ENCODE measurements at regions not wholly inside any gene's neighbourhood (a gene's known extent, or its start where the extent isn't known, plus 50 kb on each side); places are given as distances from the start of the nearest gene placed in this dataset.
"Not testable (repeated sequence)": the region's sequence is repeated elsewhere in the genome, so short reads cannot be mapped to it uniquely, and the experiment has no call there.

- H2AFZ ChIP-seq (ENCODE audit: control insufficient read depth, low read depth, low read length); H3K4me1 ChIP-seq (ENCODE audit: control insufficient read depth, insufficient read depth, low read length); H3K27me3 ChIP-seq (replicated peaks in 1 of 2; ENCODE audit: control insufficient read depth in 2 of 2, insufficient read depth in 2 of 2, low read length in 1 of 2); ATAC-seq; FAIRE-seq; H3K36me3 ChIP-seq (ENCODE audit: control insufficient read depth in 2 of 2, insufficient read depth in 2 of 2, low read length in 1 of 2); H3K4me2 ChIP-seq (ENCODE audit: control insufficient read depth, insufficient read depth); H3K27ac ChIP-seq (ENCODE audit: control insufficient read depth, insufficient read depth); H3K9me3 ChIP-seq (replicated peaks; ENCODE audit: control insufficient read depth, insufficient read depth, low read length); SMC1A ChIA-PET (ENCODE audit: uncharacterized antibody, unreplicated experiment); H3K4me3 ChIP-seq; intact Hi-C loops (cut with micrococcal nuclease; ENCODE audit: unreplicated experiment); DNase-seq (ENCODE audit: low read depth, low spot score); CTCF ChIA-PET; in situ Hi-C loops (cut with MboI); H4K20me1 ChIP-seq (ENCODE audit: control insufficient read depth, insufficient read depth); BruUV-seq (replicated peaks); H3K79me2 ChIP-seq (ENCODE audit: control insufficient read depth, insufficient read depth, low read length); POLR2A ChIA-PET; RAD21 ChIA-PET (ENCODE audit: unreplicated experiment); H3K9ac ChIP-seq (ENCODE audit: control insufficient read depth, insufficient read depth, low read length): not testable (repeated sequence)
- WGBS (ENCODE audit: insufficient coverage, insufficient replicate concordance, low lambda C conversion rate, missing lambda C conversion rate), result 25% methylated on average over 1 of the region's 1 CpG
These were observed 1471.2 kb downstream of the KHDRBS2 start for GRCh38 chr6:60814784-60815183.

GRCh38 chr6:60813897-60814596, 1472.0 kb downstream of the KHDRBS2 start:
- H3K9me3 ChIP-seq (replicated peaks; ENCODE audit: control insufficient read depth, insufficient read depth, low read length); H4K20me1 ChIP-seq (ENCODE audit: control insufficient read depth, insufficient read depth); RAD21 ChIA-PET (ENCODE audit: unreplicated experiment); H3K9ac ChIP-seq (ENCODE audit: control insufficient read depth, insufficient read depth, low read length); SMC1A ChIA-PET (ENCODE audit: uncharacterized antibody, unreplicated experiment); H3K4me1 ChIP-seq (ENCODE audit: control insufficient read depth, insufficient read depth, low read length); H3K79me2 ChIP-seq (ENCODE audit: control insufficient read depth, insufficient read depth, low read length); H3K27me3 ChIP-seq (replicated peaks in 1 of 2; ENCODE audit: control insufficient read depth in 2 of 2, insufficient read depth in 2 of 2, low read length in 1 of 2); H3K4me2 ChIP-seq (ENCODE audit: control insufficient read depth, insufficient read depth); ATAC-seq; H3K36me3 ChIP-seq (ENCODE audit: control insufficient read depth in 2 of 2, insufficient read depth in 2 of 2, low read length in 1 of 2); BruUV-seq (replicated peaks); FAIRE-seq; H3K27ac ChIP-seq (ENCODE audit: control insufficient read depth, insufficient read depth); H2AFZ ChIP-seq (ENCODE audit: control insufficient read depth, low read depth, low read length); H3K4me3 ChIP-seq; in situ Hi-C loops (cut with MboI); CTCF ChIA-PET; intact Hi-C loops (cut with micrococcal nuclease; ENCODE audit: unreplicated experiment); POLR2A ChIA-PET; DNase-seq (ENCODE audit: low read depth, low spot score): not testable (repeated sequence)
- 0 out of 2 replicates have a peak, but pooled peaks have one; percentile 20 for TF ChIP-seq ATF7 (IDR thresholded peaks at IDR 0.05; ENCODE audit: low read depth)
- 21% methylated on average over 4 of the region's 4 CpGs for WGBS (ENCODE audit: insufficient coverage, insufficient replicate concordance, low lambda C conversion rate, missing lambda C conversion rate)

DNA sequence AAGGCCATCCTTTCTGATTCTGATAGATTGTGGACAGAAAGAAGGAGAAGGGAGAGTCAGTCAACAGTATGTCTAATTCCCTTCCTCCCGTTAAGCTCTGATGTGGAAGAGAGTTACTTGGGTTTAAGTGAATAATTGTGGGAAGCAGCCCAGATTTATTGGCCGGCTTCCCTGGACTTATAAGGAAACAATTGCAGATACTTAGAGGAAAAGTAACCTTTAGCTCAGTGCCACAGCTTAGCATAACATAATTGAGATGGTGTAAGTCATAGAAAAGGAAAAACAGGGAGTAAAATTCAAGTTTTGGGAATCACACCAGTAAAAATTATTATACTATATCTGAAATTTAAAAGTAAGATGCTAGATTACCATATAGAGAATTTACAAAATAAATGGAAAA, 1475.8 kb downstream of the KHDRBS2 start:
- RAD21 ChIA-PET (ENCODE audit: unreplicated experiment); H2AFZ ChIP-seq (ENCODE audit: control insufficient read depth, low read depth, low read length); H3K36me3 ChIP-seq (ENCODE audit: control insufficient read depth in 2 of 2, insufficient read depth in 2 of 2, low read length in 1 of 2); H3K4me2 ChIP-seq (ENCODE audit: control insufficient read depth, insufficient read depth); in situ Hi-C loops (cut with MboI); SMC1A ChIA-PET (ENCODE audit: uncharacterized antibody, unreplicated experiment); POLR2A ChIA-PET; FAIRE-seq; H4K20me1 ChIP-seq (ENCODE audit: control insufficient read depth, insufficient read depth); BruUV-seq (replicated peaks); DNase-seq (ENCODE audit: low read depth, low spot score); H3K9ac ChIP-seq (ENCODE audit: control insufficient read depth, insufficient read depth, low read length); H3K79me2 ChIP-seq (ENCODE audit: control insufficient read depth, insufficient read depth, low read length); H3K4me3 ChIP-seq; ATAC-seq; H3K9me3 ChIP-seq (replicated peaks; ENCODE audit: control insufficient read depth, insufficient read depth, low read length); CTCF ChIA-PET; intact Hi-C loops (cut with micrococcal nuclease; ENCODE audit: unreplicated experiment); H3K27ac ChIP-seq (ENCODE audit: control insufficient read depth, insufficient read depth); H3K4me1 ChIP-seq (ENCODE audit: control insufficient read depth, insufficient read depth, low read length); H3K27me3 ChIP-seq (replicated peaks in 1 of 2; ENCODE audit: control insufficient read depth in 2 of 2, insufficient read depth in 2 of 2, low read length in 1 of 2): not testable (repeated sequence)
- WGBS (ENCODE audit: insufficient coverage, insufficient replicate concordance, low lambda C conversion rate, missing lambda C conversion rate), result 0% methylated on average over 1 of the region's 2 CpGs

DNA sequence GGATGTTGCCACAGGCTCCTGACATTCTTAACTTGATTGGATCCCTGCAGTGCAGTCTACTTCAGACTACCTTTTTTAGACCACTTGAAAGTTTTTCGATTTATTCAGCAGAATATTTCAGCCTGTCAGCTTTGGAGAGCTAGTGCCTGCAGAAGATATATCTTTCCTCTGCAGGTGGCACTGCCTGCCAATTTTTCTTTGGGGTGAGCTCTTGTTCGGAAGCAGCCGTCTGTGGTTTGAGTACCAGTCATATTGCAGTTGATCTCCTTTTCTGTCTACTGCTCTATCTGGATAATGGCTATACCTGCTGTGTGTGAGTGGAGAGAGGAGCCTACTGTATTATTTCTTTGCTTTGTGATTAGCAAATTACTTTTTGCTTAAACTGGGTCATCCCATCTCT, 1486.9 kb downstream of the KHDRBS2 start:
- RAD21 ChIA-PET (ENCODE audit: unreplicated experiment); H3K27ac ChIP-seq (ENCODE audit: control insufficient read depth, insufficient read depth); POLR2A ChIA-PET; H4K20me1 ChIP-seq (ENCODE audit: control insufficient read depth, insufficient read depth); H3K4me2 ChIP-seq (ENCODE audit: control insufficient read depth, insufficient read depth); H3K9ac ChIP-seq (ENCODE audit: control insufficient read depth, insufficient read depth, low read length); H3K27me3 ChIP-seq (replicated peaks in 1 of 2; ENCODE audit: control insufficient read depth in 2 of 2, insufficient read depth in 2 of 2, low read length in 1 of 2); DNase-seq (ENCODE audit: low read depth, low spot score); H2AFZ ChIP-seq (ENCODE audit: control insufficient read depth, low read depth, low read length); SMC1A ChIA-PET (ENCODE audit: uncharacterized antibody, unreplicated experiment); H3K4me3 ChIP-seq; H3K36me3 ChIP-seq (ENCODE audit: control insufficient read depth in 2 of 2, insufficient read depth in 2 of 2, low read length in 1 of 2); FAIRE-seq; intact Hi-C loops (cut with micrococcal nuclease; ENCODE audit: unreplicated experiment); ATAC-seq; in situ Hi-C loops (cut with MboI); H3K79me2 ChIP-seq (ENCODE audit: control insufficient read depth, insufficient read depth, low read length); BruUV-seq (replicated peaks); CTCF ChIA-PET; H3K9me3 ChIP-seq (replicated peaks; ENCODE audit: control insufficient read depth, insufficient read depth, low read length); H3K4me1 ChIP-seq (ENCODE audit: control insufficient read depth, insufficient read depth, low read length): not testable (repeated sequence)
- WGBS (ENCODE audit: insufficient coverage, insufficient replicate concordance, low lambda C conversion rate, missing lambda C conversion rate), result 16% methylated on average over 3 of the region's 3 CpGs

Data from GM12878 (cell line).